ENCODE measurements at regions not wholly inside any gene's neighbourhood (a gene's known extent, or its start where the extent isn't known, plus 50 kb on each side); places are given as distances from the start of the nearest gene placed in this dataset.

- H3K27me3 Mint-ChIP-seq, result peaks cover 10% of the 10 kb centered on the region
- H3K36me3 Mint-ChIP-seq, result no peaks in the 10 kb centered on the region
- no peak overlapping the region for H3K27ac Mint-ChIP-seq
- H3K9me3 Mint-ChIP-seq, result peaks cover 22% of the 10 kb centered on the region
- no peaks in the 10 kb centered on the region for H3K4me1 Mint-ChIP-seq
- H3K4me3 Mint-ChIP-seq, result no peak overlapping the region
Measured at GRCh38 chr2:128428415-128428814, 109.7 kb upstream of the HS6ST1 start.

- no peak overlapping the region for H3K4me3 Mint-ChIP-seq
- no peaks in the 10 kb centered on the region for H3K4me1 Mint-ChIP-seq
- H3K36me3 Mint-ChIP-seq, result no peaks in the 10 kb centered on the region
- peaks cover 22% of the 10 kb centered on the region for H3K9me3 Mint-ChIP-seq
- no peak overlapping the region for H3K27ac Mint-ChIP-seq
- peaks cover 17% of the 10 kb centered on the region for H3K27me3 Mint-ChIP-seq
Measured at GRCh38 chr2:128432423-128432822, 113.8 kb upstream of the HS6ST1 start.

GRCh38 chr2:128433911-128434550 lies 115.4 kb upstream of the HS6ST1 start:
- Mint-ChIP-seq H3K4me3 (no peak overlapping the region), H3K36me3 (no peaks in the 10 kb centered on the region), H3K4me1 (no peaks in the 10 kb centered on the region), H3K27me3 (peaks cover 15% of the 10 kb centered on the region), H3K9me3 (peaks cover 18% of the 10 kb centered on the region), H3K27ac (no peak overlapping the region)

GRCh38 chr2:128435576-128436478 lies 117.2 kb upstream of the HS6ST1 start:
- Mint-ChIP-seq H3K4me1 (no peaks in the 10 kb centered on the region), H3K4me3 (no peak overlapping the region), H3K27ac (no peak overlapping the region)

GRCh38 chr2:128436479-128437203 lies 118.0 kb upstream of the HS6ST1 start:
- Mint-ChIP-seq H3K9me3 (peaks cover 7% of the 10 kb centered on the region), H3K27ac (no peak overlapping the region), H3K4me1 (no peaks in the 10 kb centered on the region), H3K36me3 (no peaks in the 10 kb centered on the region), H3K4me3 (no peak overlapping the region), H3K27me3 (peaks cover 9% of the 10 kb centered on the region)

More at GRCh38 chr2:128435576-128436478, 117.2 kb upstream of the HS6ST1 start:
- Mint-ChIP-seq H3K27me3 (peaks cover 9% of the 10 kb centered on the region), H3K36me3 (no peaks in the 10 kb centered on the region), H3K9me3 (peaks cover 7% of the 10 kb centered on the region)

GRCh38 chr2:128437204-128437565 lies 118.5 kb upstream of the HS6ST1 start:
- no peak overlapping the region for H3K27ac Mint-ChIP-seq
- peaks cover 9% of the 10 kb centered on the region for H3K27me3 Mint-ChIP-seq

GRCh38 chr2:128438091-128438490 lies 119.4 kb upstream of the HS6ST1 start:
- H3K27me3 Mint-ChIP-seq, result peaks cover 9% of the 10 kb centered on the region
- no peak overlapping the region for H3K27ac Mint-ChIP-seq
- H3K9me3 Mint-ChIP-seq, result no peaks in the 10 kb centered on the region
- H3K4me1 Mint-ChIP-seq, result no peaks in the 10 kb centered on the region
- no peaks in the 10 kb centered on the region for H3K36me3 Mint-ChIP-seq
- H3K4me3 Mint-ChIP-seq, result no peak overlapping the region

More at GRCh38 chr2:128437204-128437565, 118.5 kb upstream of the HS6ST1 start:
- Mint-ChIP-seq H3K9me3 (peaks cover 5% of the 10 kb centered on the region), H3K4me1 (no peaks in the 10 kb centered on the region), H3K4me3 (no peak overlapping the region), H3K36me3 (no peaks in the 10 kb centered on the region)

GRCh38 chr2:128438586-128438985 lies 119.9 kb upstream of the HS6ST1 start:
- H3K27me3 Mint-ChIP-seq, result peaks cover 9% of the 10 kb centered on the region
- no peak overlapping the region for H3K27ac Mint-ChIP-seq
- H3K36me3 Mint-ChIP-seq, result no peaks in the 10 kb centered on the region
- H3K4me3 Mint-ChIP-seq, result no peak overlapping the region
- H3K9me3 Mint-ChIP-seq, result no peaks in the 10 kb centered on the region
- no peaks in the 10 kb centered on the region for H3K4me1 Mint-ChIP-seq

GRCh38 chr2:128439031-128439790 lies 120.5 kb upstream of the HS6ST1 start:
- H3K4me1 Mint-ChIP-seq, result no peaks in the 10 kb centered on the region
- H3K9me3 Mint-ChIP-seq, result no peaks in the 10 kb centered on the region
- no peaks in the 10 kb centered on the region for H3K36me3 Mint-ChIP-seq
- H3K27me3 Mint-ChIP-seq, result peaks cover 4% of the 10 kb centered on the region
- no peak overlapping the region for H3K4me3 Mint-ChIP-seq
- H3K27ac Mint-ChIP-seq, result no peak overlapping the region

GRCh38 chr2:128439791-128440665 lies 121.4 kb upstream of the HS6ST1 start:
- peaks cover 4% of the 10 kb centered on the region for H3K27me3 Mint-ChIP-seq
- H3K36me3 Mint-ChIP-seq, result no peaks in the 10 kb centered on the region
- H3K4me1 Mint-ChIP-seq, result no peaks in the 10 kb centered on the region
- H3K4me3 Mint-ChIP-seq, result no peak overlapping the region
- no peak overlapping the region for H3K27ac Mint-ChIP-seq
- H3K9me3 Mint-ChIP-seq, result no peaks in the 10 kb centered on the region

GRCh38 chr2:128440666-128441340 lies 122.1 kb upstream of the HS6ST1 start:
- no peaks in the 10 kb centered on the region for H3K9me3 Mint-ChIP-seq
- H3K4me1 Mint-ChIP-seq, result no peaks in the 10 kb centered on the region
- no peak overlapping the region for H3K4me3 Mint-ChIP-seq
- H3K36me3 Mint-ChIP-seq, result no peaks in the 10 kb centered on the region
- H3K27ac Mint-ChIP-seq, result no peak overlapping the region
- peaks cover 2% of the 10 kb centered on the region for H3K27me3 Mint-ChIP-seq

GRCh38 chr2:128441341-128442052 lies 122.8 kb upstream of the HS6ST1 start:
- H3K27ac Mint-ChIP-seq, result no peak overlapping the region
- H3K9me3 Mint-ChIP-seq, result no peaks in the 10 kb centered on the region
- no peaks in the 10 kb centered on the region for H3K36me3 Mint-ChIP-seq
- H3K4me1 Mint-ChIP-seq, result no peaks in the 10 kb centered on the region
- no peaks in the 10 kb centered on the region for H3K27me3 Mint-ChIP-seq
- no peak overlapping the region for H3K4me3 Mint-ChIP-seq

GRCh38 chr2:128442053-128442751 lies 123.5 kb upstream of the HS6ST1 start:
- Mint-ChIP-seq H3K27ac (no peak overlapping the region), H3K9me3 (no peaks in the 10 kb centered on the region), H3K27me3 (no peaks in the 10 kb centered on the region), H3K4me1 (no peaks in the 10 kb centered on the region), H3K36me3 (no peaks in the 10 kb centered on the region), H3K4me3 (no peak overlapping the region)

Measured in activated naive CD4-positive, alpha-beta T cell treated with anti-CD3 and anti-CD28 coated beads, Interleukin-2, amount 50 U/mL, for 24 hours (primary cell).